ENCODE measurements at regions not wholly inside any gene's neighbourhood (a gene's known extent, or its start where the extent isn't known, plus 50 kb on each side); places are given as distances from the start of the nearest gene placed in this dataset.
A peak's percentile ranks its signal among the peaks of the same experiment; 100 is the strongest.

GRCh38 chr6:23243854-23244253 lies 674.5 kb downstream of the HDGFL1 start:
- no peak overlapping the region for H4K8ac ChIP-seq (ENCODE audit: low read length)
- no peak overlapping the region for H2BK15ac ChIP-seq (ENCODE audit: low read depth, poor library complexity, severe bottlenecking)
- H3K4me2 ChIP-seq (ENCODE audit: low read length, poor library complexity, severe bottlenecking): no peak overlapping the region
- peaks cover 4% of the 10 kb centered on the region for H3K9me3 ChIP-seq (ENCODE audit: control insufficient read depth, low read length)
- H3K79me1 ChIP-seq (replicated peaks; ENCODE audit: low read length, poor library complexity, severe bottlenecking): no peaks in the 10 kb centered on the region
- no peak overlapping the region for H3K4ac ChIP-seq (ENCODE audit: low read depth in 1 of 2, low read length in 2 of 2)
- H3K36me3 ChIP-seq (ENCODE audit: control insufficient read depth in 1 of 2, insufficient read depth in 2 of 2, low read depth in 1 of 2, low read length in 2 of 2): no peaks in the 10 kb centered on the region
- H3K14ac ChIP-seq (ENCODE audit: low read length in 2 of 2): no peak overlapping the region
- H3K23ac ChIP-seq (ENCODE audit: low read length in 2 of 2): no peak overlapping the region
- H2BK12ac ChIP-seq (ENCODE audit: low read length in 2 of 2): no peak overlapping the region
- H4K91ac ChIP-seq (ENCODE audit: low read length): no peak overlapping the region
- H2AK5ac ChIP-seq (ENCODE audit: low read length, severe bottlenecking): no peak overlapping the region
- H3K27me3 ChIP-seq (ENCODE audit: control insufficient read depth in 1 of 2, insufficient read depth in 1 of 2, low read length in 2 of 2): no peaks in the 10 kb centered on the region
- no peak overlapping the region for H2AFZ ChIP-seq (ENCODE audit: low read depth, low read length)
- whole genome bisulfite sequencing: 71% methylated on average over 2 of the region's 5 CpGs
- no peaks in the 10 kb centered on the region for H3K4me1 ChIP-seq (ENCODE audit: control insufficient read depth, insufficient read depth, low read depth, low read length)
- peak; percentile 19 for DNase-seq
- H3K9ac ChIP-seq (ENCODE audit: low read length): no peak overlapping the region
- no peak overlapping the region for H3K4me3 ChIP-seq (ENCODE audit: insufficient read depth in 1 of 2, low read depth in 1 of 2, low read length in 2 of 2)
- H3K27ac ChIP-seq (ENCODE audit: low read length, poor library complexity, severe bottlenecking): no peak overlapping the region
- H2BK5ac ChIP-seq (ENCODE audit: low read depth, low read length, poor library complexity, severe bottlenecking): no peak overlapping the region
- no peak overlapping the region for H3K18ac ChIP-seq (ENCODE audit: low read depth in 1 of 2, low read length in 2 of 2)
- H2BK120ac ChIP-seq (ENCODE audit: low read depth, low read length): no peak overlapping the region

GRCh38 chr6:23244300-23244699 lies 674.9 kb downstream of the HDGFL1 start:
- H2BK5ac ChIP-seq (ENCODE audit: low read depth, low read length, poor library complexity, severe bottlenecking): no peak overlapping the region
- H3K4me3 ChIP-seq (ENCODE audit: insufficient read depth in 1 of 2, low read depth in 1 of 2, low read length in 2 of 2): no peak overlapping the region
- H3K27ac ChIP-seq (ENCODE audit: low read length, poor library complexity, severe bottlenecking): no peak overlapping the region
- no peaks in the 10 kb centered on the region for H3K79me1 ChIP-seq (replicated peaks; ENCODE audit: low read length, poor library complexity, severe bottlenecking)
- H3K23ac ChIP-seq (ENCODE audit: low read length in 2 of 2): no peak overlapping the region
- peaks cover under 1% of the 10 kb centered on the region for H3K9me3 ChIP-seq (ENCODE audit: control insufficient read depth, low read length)
- H2AFZ ChIP-seq (ENCODE audit: low read depth, low read length): no peak overlapping the region
- no peak overlapping the region for H3K14ac ChIP-seq (ENCODE audit: low read length in 2 of 2)
- no peak overlapping the region for H4K91ac ChIP-seq (ENCODE audit: low read length)
- peak; percentile 24 for DNase-seq
- no peak overlapping the region for H4K8ac ChIP-seq (ENCODE audit: low read length)
- H3K18ac ChIP-seq (ENCODE audit: low read depth in 1 of 2, low read length in 2 of 2): no peak overlapping the region
- H3K9ac ChIP-seq (ENCODE audit: low read length): no peak overlapping the region
- no peak overlapping the region for H2AK5ac ChIP-seq (ENCODE audit: low read length, severe bottlenecking)
- no peak overlapping the region for H2BK12ac ChIP-seq (ENCODE audit: low read length in 2 of 2)
- no peak overlapping the region for H3K4ac ChIP-seq (ENCODE audit: low read depth in 1 of 2, low read length in 2 of 2)
- no peaks in the 10 kb centered on the region for H3K4me1 ChIP-seq (ENCODE audit: control insufficient read depth, insufficient read depth, low read depth, low read length)
- H3K4me2 ChIP-seq (ENCODE audit: low read length, poor library complexity, severe bottlenecking): no peak overlapping the region
- H2BK120ac ChIP-seq (ENCODE audit: low read depth, low read length): no peak overlapping the region
- no peaks in the 10 kb centered on the region for H3K36me3 ChIP-seq (ENCODE audit: control insufficient read depth in 1 of 2, insufficient read depth in 2 of 2, low read depth in 1 of 2, low read length in 2 of 2)
- no peak overlapping the region for H2BK15ac ChIP-seq (ENCODE audit: low read depth, poor library complexity, severe bottlenecking)
- no peaks in the 10 kb centered on the region for H3K27me3 ChIP-seq (ENCODE audit: control insufficient read depth in 1 of 2, insufficient read depth in 1 of 2, low read length in 2 of 2)

GRCh38 chr6:23245572-23245971 lies 676.2 kb downstream of the HDGFL1 start:
- no peaks in the 10 kb centered on the region for H3K36me3 ChIP-seq (ENCODE audit: control insufficient read depth in 1 of 2, insufficient read depth in 2 of 2, low read depth in 1 of 2, low read length in 2 of 2)
- H3K14ac ChIP-seq (ENCODE audit: low read length in 2 of 2): no peak overlapping the region
- H4K8ac ChIP-seq (ENCODE audit: low read length): no peak overlapping the region
- H2AK5ac ChIP-seq (ENCODE audit: low read length, severe bottlenecking): no peak overlapping the region
- no peak overlapping the region for H2BK5ac ChIP-seq (ENCODE audit: low read depth, low read length, poor library complexity, severe bottlenecking)
- H3K27me3 ChIP-seq (ENCODE audit: control insufficient read depth in 1 of 2, insufficient read depth in 1 of 2, low read length in 2 of 2): no peaks in the 10 kb centered on the region
- H3K9ac ChIP-seq (ENCODE audit: low read length): no peak overlapping the region
- peak; percentile 19 for DNase-seq
- no peaks in the 10 kb centered on the region for H3K4me1 ChIP-seq (ENCODE audit: control insufficient read depth, insufficient read depth, low read depth, low read length)
- H3K18ac ChIP-seq (ENCODE audit: low read depth in 1 of 2, low read length in 2 of 2): peak overlapping the region in 1 of 2 experiments; percentile 0
- no peak overlapping the region for H3K4ac ChIP-seq (ENCODE audit: low read depth in 1 of 2, low read length in 2 of 2)
- no peak overlapping the region for H3K27ac ChIP-seq (ENCODE audit: low read length, poor library complexity, severe bottlenecking)
- no peak overlapping the region for H4K91ac ChIP-seq (ENCODE audit: low read length)
- no peak overlapping the region for H2BK15ac ChIP-seq (ENCODE audit: low read depth, poor library complexity, severe bottlenecking)
- H3K4me2 ChIP-seq (ENCODE audit: low read length, poor library complexity, severe bottlenecking): no peak overlapping the region
- no peak overlapping the region for H2AFZ ChIP-seq (ENCODE audit: low read depth, low read length)
- no peak overlapping the region for H3K23ac ChIP-seq (ENCODE audit: low read length in 2 of 2)
- H2BK120ac ChIP-seq (ENCODE audit: low read depth, low read length): no peak overlapping the region
- no peak overlapping the region for H3K4me3 ChIP-seq (ENCODE audit: insufficient read depth in 1 of 2, low read depth in 1 of 2, low read length in 2 of 2)
- H3K9me3 ChIP-seq (ENCODE audit: control insufficient read depth, low read length): no peaks in the 10 kb centered on the region
- no peak overlapping the region for H2BK12ac ChIP-seq (ENCODE audit: low read length in 2 of 2)
- H3K79me1 ChIP-seq (replicated peaks; ENCODE audit: low read length, poor library complexity, severe bottlenecking): no peaks in the 10 kb centered on the region

GRCh38 chr6:23246896-23247295 lies 677.5 kb downstream of the HDGFL1 start:
- Histone ChIP-seq H2AK5ac (ENCODE audit: low read length, severe bottlenecking) (no peak overlapping the region), H3K14ac (ENCODE audit: low read length in 2 of 2) (no peak overlapping the region), H3K27ac (ENCODE audit: low read length, poor library complexity, severe bottlenecking) (no peak overlapping the region), H4K8ac (ENCODE audit: low read length) (no peak overlapping the region), H3K4me3 (ENCODE audit: insufficient read depth in 1 of 2, low read depth in 1 of 2, low read length in 2 of 2) (no peak overlapping the region), H3K9ac (ENCODE audit: low read length) (no peak overlapping the region), H3K18ac (ENCODE audit: low read depth in 1 of 2, low read length in 2 of 2) (no peak overlapping the region), H3K27me3 (ENCODE audit: control insufficient read depth in 1 of 2, insufficient read depth in 1 of 2, low read length in 2 of 2) (no peaks in the 10 kb centered on the region), H2BK15ac (ENCODE audit: low read depth, poor library complexity, severe bottlenecking) (no peak overlapping the region), H3K4me1 (ENCODE audit: control insufficient read depth, insufficient read depth, low read depth, low read length) (no peaks in the 10 kb centered on the region), H3K9me3 (ENCODE audit: control insufficient read depth, low read length) (no peaks in the 10 kb centered on the region), H2BK120ac (ENCODE audit: low read depth, low read length) (no peak overlapping the region), H2BK12ac (ENCODE audit: low read length in 2 of 2) (no peak overlapping the region), H2AFZ (ENCODE audit: low read depth, low read length) (no peak overlapping the region), H3K23ac (ENCODE audit: low read length in 2 of 2) (no peak overlapping the region), H2BK5ac (ENCODE audit: low read depth, low read length, poor library complexity, severe bottlenecking) (no peak overlapping the region), H3K36me3 (ENCODE audit: control insufficient read depth in 1 of 2, insufficient read depth in 2 of 2, low read depth in 1 of 2, low read length in 2 of 2) (no peaks in the 10 kb centered on the region), H3K4ac (ENCODE audit: low read depth in 1 of 2, low read length in 2 of 2) (no peak overlapping the region), H4K91ac (ENCODE audit: low read length) (no peak overlapping the region), H3K4me2 (ENCODE audit: low read length, poor library complexity, severe bottlenecking) (no peak overlapping the region), H3K79me1 (replicated peaks; ENCODE audit: low read length, poor library complexity, severe bottlenecking) (no peaks in the 10 kb centered on the region)
- no peak for DNase-seq
- WGBS: 100% methylated on average over 2 of the region's 4 CpGs
